ENCODE measurements at regions not wholly inside any gene's neighbourhood (a gene's known extent, or its start where the extent isn't known, plus 50 kb on each side); places are given as distances from the start of the nearest gene placed in this dataset.
"Not testable (repeated sequence)": the region's sequence is repeated elsewhere in the genome, so short reads cannot be mapped to it uniquely, and the experiment has no call there.

DNA sequence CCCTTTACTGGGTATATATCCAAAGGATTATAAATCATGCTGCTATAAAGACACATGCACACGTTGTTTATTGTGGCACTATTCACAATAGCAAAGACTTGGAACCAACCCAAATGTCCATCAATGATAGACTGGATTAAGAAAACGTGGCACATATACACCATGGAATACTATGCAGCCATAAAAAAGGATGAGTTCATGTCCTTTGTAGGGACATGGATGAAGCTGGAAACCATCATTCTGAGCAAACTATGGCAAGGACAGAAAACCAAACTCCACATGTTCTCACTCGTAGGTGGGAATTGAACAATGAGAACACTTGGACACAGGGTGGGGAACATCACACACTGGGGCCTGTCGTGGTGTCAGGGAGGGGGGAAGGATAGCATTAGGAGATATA lies 59.2 kb downstream of the CXorf49B start:
- not testable (repeated sequence) for DNase-seq (ENCODE audit: low spot score)

DNA sequence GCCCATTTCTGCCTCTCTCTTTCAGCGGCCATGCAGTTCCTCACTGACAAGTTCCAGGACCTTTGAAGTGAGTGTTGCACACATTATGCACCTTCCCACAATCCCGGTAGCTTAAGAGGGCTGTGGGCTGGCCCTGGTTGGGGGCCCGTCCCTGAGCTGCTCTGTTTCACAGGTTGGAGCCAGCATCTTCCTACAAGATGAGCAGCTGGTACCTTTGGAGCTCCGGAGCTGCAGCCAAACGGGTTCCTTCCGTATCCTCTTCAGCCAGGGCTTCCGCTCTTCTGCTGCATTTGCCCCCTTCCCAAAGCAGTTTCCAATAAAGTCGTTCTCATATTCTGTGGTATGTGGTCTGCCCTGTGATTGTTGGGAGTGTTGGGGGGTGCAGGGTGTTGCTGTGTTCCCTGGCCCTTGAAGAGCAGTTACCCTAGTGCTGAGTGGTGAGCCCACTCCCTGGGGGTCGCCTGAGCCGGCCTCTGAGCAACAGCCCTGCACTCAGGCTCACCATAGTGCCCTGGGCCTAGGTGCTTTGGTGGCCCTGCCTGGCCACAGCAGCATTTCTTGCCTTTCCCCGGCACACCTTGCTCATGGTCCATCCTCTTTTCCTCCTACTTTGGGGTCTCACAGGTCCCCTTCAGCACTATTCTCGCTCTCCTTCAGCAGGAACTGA lies 60.4 kb downstream of the CXorf49B start:
- no peak for DNase-seq (ENCODE audit: low spot score)

- DNase-seq (ENCODE audit: low spot score), result no peak
Measured at GRCh38 chrX:71828086-71828485, 64.9 kb downstream of the CXorf49B start.

GRCh38 chrX:71838092-71838491 lies 72.6 kb upstream of the NHSL2 start:
- not testable (repeated sequence) for DNase-seq (ENCODE audit: low spot score)

DNA sequence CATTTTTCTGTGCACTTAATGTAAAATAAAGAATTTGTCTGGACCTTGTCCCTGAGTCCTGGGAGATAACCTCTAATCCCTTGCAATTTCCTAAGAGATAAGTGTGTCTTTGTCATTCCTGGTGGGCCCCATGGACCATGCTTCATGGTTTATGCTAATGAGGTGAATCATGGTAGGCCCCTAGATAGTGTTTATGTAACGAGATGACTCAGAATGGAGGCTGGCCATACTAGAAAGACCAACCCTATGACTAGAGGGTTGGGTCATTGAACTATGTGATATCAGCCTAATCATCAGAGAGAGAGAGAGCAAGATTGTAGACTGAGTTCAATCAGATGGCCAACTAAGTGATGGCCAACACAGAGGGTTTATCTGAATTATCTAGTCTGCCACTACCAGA lies 64.2 kb upstream of the NHSL2 start:
- no peak for DNase-seq (ENCODE audit: low spot score)

- no peak for DNase-seq (ENCODE audit: low spot score)
Measured at GRCh38 chrX:71852182-71852581, 58.5 kb upstream of the NHSL2 start.

DNA sequence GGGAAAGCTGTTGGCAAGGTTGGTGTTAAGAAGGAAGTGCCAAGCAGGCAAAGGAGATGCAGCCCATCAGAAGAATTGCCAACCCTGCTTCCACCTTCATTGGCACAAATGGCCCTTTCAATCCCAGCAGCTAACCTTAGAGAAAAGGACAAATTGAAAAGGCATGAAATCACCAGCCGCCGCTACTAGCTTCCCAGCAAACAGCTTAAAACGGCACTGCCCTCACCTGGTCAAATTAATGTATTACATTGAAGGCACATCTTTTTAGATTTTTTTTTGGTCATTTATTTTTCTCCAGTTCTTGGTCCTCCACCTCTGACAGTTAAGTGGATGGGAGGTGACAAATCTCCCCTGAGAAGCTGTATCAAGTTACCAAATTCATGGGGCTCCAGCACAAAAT lies 51.0 kb upstream of the NHSL2 start:
- peak; percentile 36 for DNase-seq (ENCODE audit: low spot score)
